IMR-90 (cell line): ENCODE measurements at regions not wholly inside any gene's neighbourhood (a gene's known extent, or its start where the extent isn't known, plus 50 kb on each side); places are given as distances from the start of the nearest gene placed in this dataset.

Experiments used
- ATAC-seq: fragments of 200-7000 bp; cut with Tn5 transposase; 2 replicates; pipeline ENCODE4 v1.9.1; 2020; ENCODE audit warnings: low read depth, mild to moderate bottlenecking, moderate library complexity
- BruUV-seq: library from RNA; stranded (reverse); fragments of 400-500 nt; replicated peaks from 2 replicates; lab custom pipeline; 2021; lab: Mats Ljungman, UMichigan
- CTCF ChIA-PET: fragments of 300-600 bp; formaldehyde crosslinking; extraction: SDS; loops from one replicate; lab custom pipeline; 2021; ENCODE audit warnings: antibody characterized with exemption; lab: Yijun Ruan, JAX
- POLR2A ChIA-PET: fragments of 300-600 bp; sonication (Branson Sonifier 250); formaldehyde crosslinking; loops from one replicate; lab custom pipeline; 2022; ENCODE audit warnings: antibody characterized with exemption; ENCODE audit not compliant: unreplicated experiment; lab: Charles Lee
- DNase-seq: peaks from one replicate; pipeline ENCODE4 v3.0.0; 2013
- H2AFZ ChIP-seq: replicated peaks from 2 replicates; pipeline ENCODE3; 2013; ENCODE audit warnings: low read length, mild to moderate bottlenecking; ENCODE audit not compliant: poor library complexity
- H2AK5ac ChIP-seq: 2 replicates; pipeline ENCODE4 v1.6.1; 2013; ENCODE audit warnings: low read depth, low read length, inconsistent platforms
- H2AK9ac ChIP-seq: replicated peaks from 2 replicates; pipeline ENCODE3; 2013; ENCODE audit warnings: mild to moderate bottlenecking, low read depth, low read length, moderate library complexity; ENCODE audit not compliant: poor library complexity
- H2BK120ac ChIP-seq: 2 replicates; pipeline ENCODE4 v1.6.1; 2013; ENCODE audit warnings: low read depth, low read length, inconsistent platforms
- H2BK15ac ChIP-seq: 3 replicates; pipeline ENCODE4 v1.6.1; 2013; ENCODE audit warnings: low read depth, low read length, inconsistent platforms
- H2BK20ac ChIP-seq: 2 replicates; pipeline ENCODE4 v1.6.1; 2013; ENCODE audit warnings: low read depth, mild to moderate bottlenecking, inconsistent platforms, low read length, moderate library complexity
- H2BK5ac ChIP-seq: 2 replicates; pipeline ENCODE4 v1.6.1; 2013; ENCODE audit warnings: mild to moderate bottlenecking, low read depth, low read length, inconsistent platforms; ENCODE audit not compliant: poor library complexity, severe bottlenecking
- H3K14ac ChIP-seq: replicated peaks from 2 replicates; pipeline ENCODE4 v1.6.1; 2013; ENCODE audit warnings: low read depth, low read length, inconsistent platforms
- H3K18ac ChIP-seq: 2 replicates; pipeline ENCODE4 v1.6.1; 2013; ENCODE audit warnings: low read depth, low read length, control low read depth
- H3K23ac ChIP-seq: 2 replicates; pipeline ENCODE4 v1.6.1; 2013; ENCODE audit warnings: low read depth, low read length, inconsistent platforms
- H3K27ac ChIP-seq: 2 replicates; pipeline ENCODE4 v1.5.1; 2013; ENCODE audit warnings: mild to moderate bottlenecking, control low read depth, low read length; ENCODE audit not compliant: insufficient read depth
- H3K27me3 ChIP-seq: 2 replicates; pipeline ENCODE4 v1.6.1; 2013; ENCODE audit warnings: low read length; ENCODE audit not compliant: control insufficient read depth, insufficient read depth
- H3K36me3 ChIP-seq: 2 replicates; pipeline ENCODE4 v1.6.1; 2013; ENCODE audit warnings: low read length, mixed read lengths; ENCODE audit not compliant: control insufficient read depth, insufficient read depth
- H3K4ac ChIP-seq: 2 replicates; pipeline ENCODE4 v1.6.1; 2013; ENCODE audit warnings: low read depth, low read length, inconsistent platforms
- H3K4me1 ChIP-seq: 2 replicates; pipeline ENCODE4 v1.6.1; 2013; ENCODE audit warnings: low read length, mixed read lengths; ENCODE audit not compliant: control insufficient read depth, insufficient read depth
- H3K4me2 ChIP-seq: 2 replicates; pipeline ENCODE4 v1.6.1; 2013; ENCODE audit warnings: low read depth, mild to moderate bottlenecking, control low read depth, low read length, moderate library complexity
- H3K4me3 ChIP-seq: 2 replicates; pipeline ENCODE4 v1.5.1; 2013; ENCODE audit warnings: low read depth, mild to moderate bottlenecking, control low read depth, low read length, moderate library complexity; ENCODE audit not compliant: insufficient read depth
- H3K56ac ChIP-seq: 2 replicates; pipeline ENCODE4 v1.6.1; 2013; ENCODE audit warnings: low read length, inconsistent platforms; ENCODE audit not compliant: insufficient read depth; ENCODE audit errors: extremely low read depth
- H3K79me1 ChIP-seq, 2 experiments: 2 replicates each; pipeline ENCODE4 v1.6.1; 2013; ENCODE audit warnings: low read length in 2 of 2, inconsistent platforms in 1 of 2, low read depth in 1 of 2
- H3K9ac ChIP-seq: 2 replicates; pipeline ENCODE4 v1.6.1; 2013; ENCODE audit warnings: low read depth, low read length, control low read depth
- H3K9me1 ChIP-seq: 2 replicates; pipeline ENCODE4 v1.6.1; 2013; ENCODE audit warnings: low read length, inconsistent platforms; ENCODE audit not compliant: insufficient read depth
- H3K9me3 ChIP-seq: 2 replicates; pipeline ENCODE4 v1.6.1; 2013; ENCODE audit warnings: low read length; ENCODE audit not compliant: control insufficient read depth, insufficient read depth
- H4K20me1 ChIP-seq: 2 replicates; pipeline ENCODE4 v1.6.1; 2013; ENCODE audit warnings: low read length, inconsistent platforms; ENCODE audit not compliant: insufficient read depth
- H4K5ac ChIP-seq: 2 replicates; pipeline ENCODE4 v1.6.1; 2013; ENCODE audit warnings: mild to moderate bottlenecking, low read depth, low read length, control low read depth
- H4K8ac ChIP-seq, 2 experiments: 2 replicates each; pipeline ENCODE4 v1.6.1; 2013; ENCODE audit warnings: low read depth in 2 of 2, low read length in 2 of 2, control low read depth in 1 of 2, inconsistent platforms in 1 of 2
- H4K91ac ChIP-seq: 2 replicates; pipeline ENCODE4 v1.6.1; 2013; ENCODE audit warnings: low read depth, low read length, inconsistent platforms; ENCODE audit not compliant: insufficient read depth
- BHLHE40 ChIP-seq: fragments of 150-350 bp; IDR thresholded peaks from 2 replicates; pipeline ENCODE4 v1.6.1; 2016; ENCODE audit warnings: mild to moderate bottlenecking, low read depth, low read length
- CEBPB ChIP-seq: IDR thresholded peaks from 2 replicates; pipeline ENCODE4 v1.6.1; 2012; ENCODE audit warnings: low read depth, low read length, improper control_type of control experiment
- CHD1 ChIP-seq: IDR thresholded peaks from 2 replicates; pipeline ENCODE4 v1.6.1; 2012; ENCODE audit warnings: low read depth, low read length, improper control_type of control experiment
- CTCF ChIP-seq: conservative IDR thresholded peaks from 2 replicates; pipeline ENCODE4 v1.5.1; 2012; ENCODE audit warnings: mild to moderate bottlenecking, low read depth, low read length, improper control_type of control experiment
- FOS ChIP-seq: fragments of 150-350 bp; IDR thresholded peaks from 2 replicates; pipeline ENCODE4 v1.6.1; 2016; ENCODE audit warnings: low read depth, low read length
- MAFK ChIP-seq: IDR thresholded peaks from 2 replicates; pipeline ENCODE4 v1.6.1; 2012; ENCODE audit warnings: low read depth, low read length, improper control_type of control experiment
- MAZ ChIP-seq: IDR thresholded peaks from 2 replicates; pipeline ENCODE4 v1.6.1; 2012; ENCODE audit warnings: low read depth, mild to moderate bottlenecking, low read length, improper control_type of control experiment, moderate library complexity, borderline replicate concordance
- MXI1 ChIP-seq: IDR thresholded peaks from 2 replicates; pipeline ENCODE4 v1.6.1; 2012; ENCODE audit warnings: low read depth, mild to moderate bottlenecking, low read length, moderate library complexity, borderline replicate concordance
- RAD21 ChIP-seq: IDR thresholded peaks from 2 replicates; pipeline ENCODE4 v1.6.1; 2012; ENCODE audit warnings: low read length, improper control_type of control experiment
- RFX5 ChIP-seq: IDR thresholded peaks from 2 replicates; pipeline ENCODE4 v1.8.0; 2012; ENCODE audit warnings: low read depth, mild to moderate bottlenecking, low read length, moderate library complexity
- SMC3 ChIP-seq: fragments of 150-350 bp; IDR thresholded peaks from 2 replicates; pipeline ENCODE4 v1.6.1; 2016; ENCODE audit warnings: low read depth, mild to moderate bottlenecking, antibody characterized with exemption, low read length, moderate library complexity
- WGBS, 2 experiments: methylation state at CpG; one replicate each; pipeline versions ENCODE4 v1.1.5 to v1.1.7; 2013; ENCODE audit warnings: missing lambda C conversion rate in 2 of 2; ENCODE audit not compliant: insufficient read length in 1 of 2; ENCODE audit errors: extremely low coverage in 2 of 2; 5-methylcytosine and 5-hydroxymethylcytosine counted together
- dilution Hi-C: fragments of 300-500 bp; cut with HindIII; formaldehyde crosslinking; loops from one replicate; pipeline ENCODE4 v1.14.3; 2018; ENCODE audit warnings: low sequenced_read_pairs; ENCODE audit not compliant: unreplicated experiment
- in situ Hi-C: fragments of 300-500 bp; cut with MboI; formaldehyde crosslinking; loops from 3 replicates; pipeline ENCODE4 v1.14.3; 2019; ENCODE audit warnings: low sequenced_read_pairs, inconsistent platforms, mixed read lengths
- intact Hi-C: fragments of 100-400 bp; cut with micrococcal nuclease; formaldehyde crosslinking; loops from 2 replicates; pipeline ENCODE4 v1.10.0; 2022
- TF ChIP-seq, protein P1 (sequence below): fragments of 150-350 bp; IDR thresholded peaks from 2 replicates; pipeline ENCODE4 v1.6.1; 2016; ENCODE audit warnings: low read depth, mild to moderate bottlenecking, low read length, moderate library complexity, borderline replicate concordance
- TF ChIP-seq, protein P2 (sequence below): fragments of 150-350 bp; IDR thresholded peaks from 2 replicates; pipeline ENCODE4 v1.6.1; 2017; ENCODE audit warnings: mild to moderate bottlenecking, antibody characterized with exemption, low read length, low read depth

- BruUV-seq: no TSS peak
- DNase-seq (no peak), ATAC-seq (no peak)
- WGBS, 2 experiments: 38% methylated on average over 1 of the region's 2 CpGs; no CpG with 5 or more reads in 1 of the 2 experiments
- CTCF ChIA-PET: no interaction called here
- H3K14ac ChIP-seq: no peak overlapping the region
- no peak overlapping the region for H3K56ac ChIP-seq
- H3K27me3 ChIP-seq: no peaks in the 10 kb centered on the region; the same call in 1 of the 2 replicates
- H4K20me1 ChIP-seq: no peaks in the 10 kb centered on the region
- no peak overlapping the region for H4K91ac ChIP-seq
- no peak for TF ChIP-seq MAZ
- no peak for TF ChIP-seq MAFK
- no peak for TF ChIP-seq MXI1
- no peak for TF ChIP-seq FOS
- no peak for TF ChIP-seq CTCF
- no peak for TF ChIP-seq BHLHE40
- TF ChIP-seq CEBPB: no peak
- TF ChIP-seq RAD21: no peak
- TF ChIP-seq, protein P1, sequence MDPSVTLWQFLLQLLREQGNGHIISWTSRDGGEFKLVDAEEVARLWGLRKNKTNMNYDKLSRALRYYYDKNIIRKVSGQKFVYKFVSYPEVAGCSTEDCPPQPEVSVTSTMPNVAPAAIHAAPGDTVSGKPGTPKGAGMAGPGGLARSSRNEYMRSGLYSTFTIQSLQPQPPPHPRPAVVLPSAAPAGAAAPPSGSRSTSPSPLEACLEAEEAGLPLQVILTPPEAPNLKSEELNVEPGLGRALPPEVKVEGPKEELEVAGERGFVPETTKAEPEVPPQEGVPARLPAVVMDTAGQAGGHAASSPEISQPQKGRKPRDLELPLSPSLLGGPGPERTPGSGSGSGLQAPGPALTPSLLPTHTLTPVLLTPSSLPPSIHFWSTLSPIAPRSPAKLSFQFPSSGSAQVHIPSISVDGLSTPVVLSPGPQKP: no peak
- no peak for TF ChIP-seq CHD1
- TF ChIP-seq SMC3: no peak
- no peak for TF ChIP-seq RFX5
- TF ChIP-seq, protein P2, sequence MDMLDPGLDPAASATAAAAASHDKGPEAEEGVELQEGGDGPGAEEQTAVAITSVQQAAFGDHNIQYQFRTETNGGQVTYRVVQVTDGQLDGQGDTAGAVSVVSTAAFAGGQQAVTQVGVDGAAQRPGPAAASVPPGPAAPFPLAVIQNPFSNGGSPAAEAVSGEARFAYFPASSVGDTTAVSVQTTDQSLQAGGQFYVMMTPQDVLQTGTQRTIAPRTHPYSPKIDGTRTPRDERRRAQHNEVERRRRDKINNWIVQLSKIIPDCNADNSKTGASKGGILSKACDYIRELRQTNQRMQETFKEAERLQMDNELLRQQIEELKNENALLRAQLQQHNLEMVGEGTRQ: no peak
- no peak overlapping the region for H2BK20ac ChIP-seq
- no peaks in the 10 kb centered on the region for H3K9me3 ChIP-seq
- H3K4me3 ChIP-seq: no peak overlapping the region
- H2AK9ac ChIP-seq: no peak overlapping the region
- H3K79me1 ChIP-seq: no peaks in the 10 kb centered on the region
- no peak overlapping the region for H3K4ac ChIP-seq
- H4K8ac ChIP-seq: no peak overlapping the region
- H2BK5ac ChIP-seq: no peak overlapping the region
- H3K27ac ChIP-seq: no peak overlapping the region
- dilution Hi-C loops: no loop called here
- intact Hi-C loops: no loop called here
- no peak overlapping the region for H2AK5ac ChIP-seq
- no peak overlapping the region for H4K5ac ChIP-seq
- no peak overlapping the region for H2AFZ ChIP-seq
- H3K23ac ChIP-seq: no peak overlapping the region
- no peak overlapping the region for H3K4me2 ChIP-seq
- H3K18ac ChIP-seq: no peak overlapping the region
- no peaks in the 10 kb centered on the region for H3K9me1 ChIP-seq
- in situ Hi-C loops: no loop called here
- H2BK15ac ChIP-seq: no peak overlapping the region
- no peaks in the 10 kb centered on the region for H3K36me3 ChIP-seq
- H3K9ac ChIP-seq: no peak overlapping the region
- no peaks in the 10 kb centered on the region; the same call in 1 of the 2 replicates for H3K4me1 ChIP-seq
- POLR2A ChIA-PET: no interaction called here
- no peak overlapping the region for H2BK120ac ChIP-seq
Measured at GRCh38 chr20:47931002-47931401, 145.7 kb upstream of the SULF2 start.
